A673 (cell line): ENCODE measurements at regions not wholly inside any gene's neighbourhood (a gene's known extent, or its start where the extent isn't known, plus 50 kb on each side); places are given as distances from the start of the nearest gene placed in this dataset.

Experiments
- CTCF ChIP-seq: fragments of 300-800, 200-600 bp; sonication (generic); conservative IDR thresholded peaks from 2 replicates; pipeline ENCODE4 v1.5.1; 2017; ENCODE audit warnings: low read depth, mild to moderate bottlenecking, antibody characterized with exemption, low read length, moderate library complexity, mixed read lengths
- EZH2 ChIP-seq: fragments of 200-600 bp; sonication (generic); IDR thresholded peaks from 2 replicates; pipeline ENCODE4 v1.6.1; 2017; ENCODE audit warnings: borderline replicate concordance, low read depth, mild to moderate bottlenecking, mixed read lengths, antibody characterized with exemption, low read length; ENCODE audit not compliant: poor library complexity, severe bottlenecking

GRCh38 chrX:80537096-80537495 is 116.8 kb downstream of the TENT5D start:
- no peak for TF ChIP-seq CTCF
- no peak for TF ChIP-seq EZH2
